Right ventricle myocardium inferior (tissue), 1 donor: ENCODE measurements at regions not wholly inside any gene's neighbourhood (a gene's known extent, or its start where the extent isn't known, plus 50 kb on each side); places are given as distances from the start of the nearest gene placed in this dataset.

Experiments
- ATAC-seq: fragments of 200-7000 bp; cut with Tn5 transposase; one replicate; pipeline ENCODE4 v1.9.1; 2020; ENCODE audit warnings: mild to moderate bottlenecking, moderate library complexity
- DNase-seq: peaks from one replicate; pipeline ENCODE4 v3.0.0; 2021; ENCODE audit errors: missing footprints
- intact Hi-C: fragments of 100-400 bp; cut with DNase I; formaldehyde crosslinking; loops from one replicate; pipeline ENCODE4 v1.11.0; 2022
- donor health status: DM: no; HTN: yes; CAD: no; lungs with severe emphysema.

- ATAC-seq (no peak), DNase-seq (no peak)
- intact Hi-C loops: no loop called here
Observed at GRCh38 chr7:155931396-155932085, 119.3 kb upstream of the SHH start.

GRCh38 chr7:155930527-155930926 lies 118.3 kb upstream of the SHH start:
- ATAC-seq (no peak), DNase-seq (no peak)
- intact Hi-C loops: no loop called here

GRCh38 chr7:155930061-155930460 lies 117.8 kb upstream of the SHH start:
- intact Hi-C loops: no loop called here
- ATAC-seq (no peak), DNase-seq (no peak)

GRCh38 chr7:155928583-155928982 lies 116.3 kb upstream of the SHH start:
- no peak for DNase-seq
- no peak for ATAC-seq
- intact Hi-C loops: no loop called here

GRCh38 chr7:155927905-155928304 lies 115.6 kb upstream of the SHH start:
- ATAC-seq (no peak), DNase-seq (no peak)
- intact Hi-C loops: no loop called here

GRCh38 chr7:155925682-155926081 lies 113.4 kb upstream of the SHH start:
- DNase-seq (no peak), ATAC-seq (no peak)
- intact Hi-C loops: no loop called here

- ATAC-seq (no peak), DNase-seq (no peak)
- intact Hi-C loops: no loop called here
Observed at GRCh38 chr7:155922067-155922816, 110.0 kb upstream of the SHH start.

- ATAC-seq (no peak), DNase-seq (no peak)
- intact Hi-C loops: no loop called here
Observed at GRCh38 chr7:155921804-155922066, 109.5 kb upstream of the SHH start.

- ATAC-seq: no peak
- DNase-seq: no peak
- intact Hi-C loops: no loop called here
Observed at GRCh38 chr7:155921086-155921803, 109.0 kb upstream of the SHH start.

- DNase-seq (no peak), ATAC-seq (no peak)
- intact Hi-C loops: no loop called here
Observed at GRCh38 chr7:155920068-155920461, 107.8 kb upstream of the SHH start.

- ATAC-seq (no peak), DNase-seq (no peak)
- intact Hi-C loops: no loop called here
Observed at GRCh38 chr7:155919391-155920067, 107.3 kb upstream of the SHH start.

- ATAC-seq: no peak
- no peak for DNase-seq
- intact Hi-C loops: no loop called here
Observed at GRCh38 chr7:155918720-155919390, 106.6 kb upstream of the SHH start.

GRCh38 chr7:155917836-155918430 lies 105.7 kb upstream of the SHH start:
- DNase-seq (no peak), ATAC-seq (no peak)
- intact Hi-C loops: no loop called here

- DNase-seq (no peak), ATAC-seq (no peak)
- intact Hi-C loops: no loop called here
Observed at GRCh38 chr7:155916926-155917655, 104.8 kb upstream of the SHH start.

- DNase-seq (no peak), ATAC-seq (no peak)
- intact Hi-C loops: no loop called here
Observed at GRCh38 chr7:155914341-155914740, 102.1 kb upstream of the SHH start.

- ATAC-seq (no peak), DNase-seq (no peak)
- intact Hi-C loops: no loop called here
Observed at GRCh38 chr7:155913719-155914118, 101.5 kb upstream of the SHH start.

- intact Hi-C loops: no loop called here
Observed at GRCh38 chr7:155913291-155913690, 101.0 kb upstream of the SHH start.

GRCh38 chr7:155911471-155912105 lies 99.3 kb upstream of the SHH start:
- intact Hi-C loops: no loop called here
- ATAC-seq (no peak), DNase-seq (no peak)

More at GRCh38 chr7:155913291-155913690, 101.0 kb upstream of the SHH start:
- ATAC-seq (no peak), DNase-seq (no peak)
